ENCODE measurements at regions not wholly inside any gene's neighbourhood (a gene's known extent, or its start where the extent isn't known, plus 50 kb on each side); places are given as distances from the start of the nearest gene placed in this dataset.

GRCh38 chr7:155980841-155981240 is 168.6 kb upstream of the SHH start:
- Histone ChIP-seq H3K9me3 (ENCODE audit: control insufficient read depth, insufficient read depth, low read length) (no peaks in the 10 kb centered on the region), H3K4me1 (ENCODE audit: control insufficient read depth, insufficient read depth, low read length) (peaks cover 12% of the 10 kb centered on the region)

DNA sequence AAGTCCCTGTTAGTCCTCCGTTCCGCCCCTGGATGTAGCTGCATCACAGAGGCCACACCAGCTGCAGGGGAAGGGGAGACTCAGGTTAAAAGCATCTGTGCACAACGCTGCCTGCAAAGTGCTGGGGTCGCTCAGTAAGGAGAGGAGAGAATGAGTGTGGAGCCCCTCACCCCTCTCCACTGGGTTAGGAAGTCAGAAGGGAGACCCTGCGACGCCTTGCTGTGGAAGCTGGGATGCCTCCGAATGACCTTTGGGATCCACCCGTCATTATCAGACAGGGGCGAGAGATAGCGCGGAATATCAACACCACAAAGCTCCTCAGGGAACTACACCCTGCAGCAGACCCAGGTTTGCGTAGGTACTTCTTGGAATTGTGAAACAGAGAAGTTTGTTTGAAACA is 167.7 kb upstream of the SHH start:
- WGBS (ENCODE audit: insufficient coverage): 91% methylated on average over 4 of the region's 12 CpGs
- Histone ChIP-seq H3K4me1 (ENCODE audit: control insufficient read depth, insufficient read depth, low read length) (peaks cover 12% of the 10 kb centered on the region), H3K27me3 (ENCODE audit: control insufficient read depth, insufficient read depth, low read length) (no peaks in the 10 kb centered on the region), H3K36me3 (ENCODE audit: control insufficient read depth, insufficient read depth, low read length) (no peaks in the 10 kb centered on the region), H3K9me3 (ENCODE audit: control insufficient read depth, insufficient read depth, low read length) (no peaks in the 10 kb centered on the region), H3K4me3 (ENCODE audit: low read depth, low read length) (no peak overlapping the region), H3K27ac (ENCODE audit: low read depth, low read length) (no peak overlapping the region)
- no peak for DNase-seq (ENCODE audit: low read depth in 4 of 6, low spot score in 6 of 6)

More at GRCh38 chr7:155980841-155981240, 168.6 kb upstream of the SHH start:
- H3K27me3 ChIP-seq (ENCODE audit: control insufficient read depth, insufficient read depth, low read length): no peaks in the 10 kb centered on the region
- no peak for DNase-seq (ENCODE audit: low read depth in 4 of 6, low spot score in 6 of 6)
- H3K27ac ChIP-seq (ENCODE audit: low read depth, low read length): no peak overlapping the region
- no peaks in the 10 kb centered on the region for H3K36me3 ChIP-seq (ENCODE audit: control insufficient read depth, insufficient read depth, low read length)
- no peak overlapping the region for H3K4me3 ChIP-seq (ENCODE audit: low read depth, low read length)
- 82% methylated on average over 8 of the region's 10 CpGs for WGBS (ENCODE audit: insufficient coverage)

- peaks cover 12% of the 10 kb centered on the region for H3K4me1 ChIP-seq (ENCODE audit: control insufficient read depth, insufficient read depth, low read length)
- H3K27ac ChIP-seq (ENCODE audit: low read depth, low read length): no peak overlapping the region
- H3K27me3 ChIP-seq (ENCODE audit: control insufficient read depth, insufficient read depth, low read length): no peaks in the 10 kb centered on the region
- no peak overlapping the region for H3K4me3 ChIP-seq (ENCODE audit: low read depth, low read length)
- DNase-seq (ENCODE audit: low read depth in 4 of 6, low spot score in 6 of 6): no peak
- no peaks in the 10 kb centered on the region for H3K9me3 ChIP-seq (ENCODE audit: control insufficient read depth, insufficient read depth, low read length)
- H3K36me3 ChIP-seq (ENCODE audit: control insufficient read depth, insufficient read depth, low read length): no peaks in the 10 kb centered on the region
- 100% methylated on average over 2 of the region's 4 CpGs for WGBS (ENCODE audit: insufficient coverage)
These were observed 167.3 kb upstream of the SHH start for GRCh38 chr7:155979566-155979965.

GRCh38 chr7:155975490-155975889 is 163.2 kb upstream of the SHH start:
- 79% methylated on average over 7 of the region's 7 CpGs for WGBS (ENCODE audit: insufficient coverage)
- no peaks in the 10 kb centered on the region for H3K36me3 ChIP-seq (ENCODE audit: control insufficient read depth, insufficient read depth, low read length)

GRCh38 chr7:155974186-155974897 is 162.1 kb upstream of the SHH start:
- Histone ChIP-seq H3K36me3 (ENCODE audit: control insufficient read depth, insufficient read depth, low read length) (no peaks in the 10 kb centered on the region), H3K9me3 (ENCODE audit: control insufficient read depth, insufficient read depth, low read length) (no peaks in the 10 kb centered on the region), H3K27ac (ENCODE audit: low read depth, low read length) (no peak overlapping the region), H3K4me3 (ENCODE audit: low read depth, low read length) (no peak overlapping the region), H3K4me1 (ENCODE audit: control insufficient read depth, insufficient read depth, low read length) (peaks cover 9% of the 10 kb centered on the region), H3K27me3 (ENCODE audit: control insufficient read depth, insufficient read depth, low read length) (no peaks in the 10 kb centered on the region)
- DNase-seq (ENCODE audit: low read depth in 4 of 6, low spot score in 6 of 6): no peak
- WGBS (ENCODE audit: insufficient coverage): 84% methylated on average over 7 of the region's 11 CpGs

More at GRCh38 chr7:155975490-155975889, 163.2 kb upstream of the SHH start:
- DNase-seq (ENCODE audit: low read depth in 4 of 6, low spot score in 6 of 6): no peak
- Histone ChIP-seq H3K9me3 (ENCODE audit: control insufficient read depth, insufficient read depth, low read length) (no peaks in the 10 kb centered on the region), H3K4me3 (ENCODE audit: low read depth, low read length) (no peak overlapping the region), H3K27ac (ENCODE audit: low read depth, low read length) (no peak overlapping the region), H3K27me3 (ENCODE audit: control insufficient read depth, insufficient read depth, low read length) (no peaks in the 10 kb centered on the region), H3K4me1 (ENCODE audit: control insufficient read depth, insufficient read depth, low read length) (peaks cover 9% of the 10 kb centered on the region)

DNA sequence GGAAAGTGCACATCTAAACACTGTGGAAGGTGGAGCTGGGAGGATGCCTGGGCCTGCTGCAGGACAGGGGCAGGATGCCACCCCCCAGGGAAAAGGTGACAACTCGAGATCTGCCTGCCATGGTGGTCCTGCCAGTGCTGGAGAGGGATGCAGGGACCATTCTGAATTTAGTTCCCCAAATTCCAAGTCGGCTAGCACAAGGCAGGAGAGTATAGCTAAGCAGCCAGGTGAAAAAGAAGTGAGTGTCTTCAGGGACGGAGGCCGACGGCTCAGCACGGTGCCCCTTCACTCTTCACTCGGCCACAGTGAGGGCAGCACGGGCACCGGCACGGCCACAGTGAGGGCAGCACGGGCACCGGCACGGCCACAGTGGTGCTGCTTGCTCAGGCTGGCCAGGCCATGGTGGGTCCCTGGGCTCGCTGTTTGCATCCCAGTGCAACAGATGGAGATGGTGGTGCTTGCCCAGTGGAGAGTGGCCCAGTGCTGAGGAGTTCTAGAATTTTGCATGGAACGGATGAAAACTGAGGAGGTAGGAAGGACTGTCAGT is 161.3 kb upstream of the SHH start:
- no peaks in the 10 kb centered on the region for H3K27me3 ChIP-seq (ENCODE audit: control insufficient read depth, insufficient read depth, low read length)
- 91% methylated on average over 13 of the region's 15 CpGs for WGBS (ENCODE audit: insufficient coverage)
- no peak overlapping the region for H3K27ac ChIP-seq (ENCODE audit: low read depth, low read length)
- H3K4me3 ChIP-seq (ENCODE audit: low read depth, low read length): no peak overlapping the region
- H3K9me3 ChIP-seq (ENCODE audit: control insufficient read depth, insufficient read depth, low read length): no peaks in the 10 kb centered on the region
- no peaks in the 10 kb centered on the region for H3K36me3 ChIP-seq (ENCODE audit: control insufficient read depth, insufficient read depth, low read length)
- no peak for DNase-seq (ENCODE audit: low read depth in 4 of 6, low spot score in 6 of 6)
- peaks cover 9% of the 10 kb centered on the region for H3K4me1 ChIP-seq (ENCODE audit: control insufficient read depth, insufficient read depth, low read length)

- no peaks in the 10 kb centered on the region for H3K27me3 ChIP-seq (ENCODE audit: control insufficient read depth, insufficient read depth, low read length)
- 55% methylated on average over 10 of the region's 13 CpGs for WGBS (ENCODE audit: insufficient coverage)
- no peak overlapping the region for H3K4me3 ChIP-seq (ENCODE audit: low read depth, low read length)
- DNase-seq (ENCODE audit: low read depth in 4 of 6, low spot score in 6 of 6): peak in 1 of 6 donors; percentile 13
- peaks cover 9% of the 10 kb centered on the region for H3K4me1 ChIP-seq (ENCODE audit: control insufficient read depth, insufficient read depth, low read length)
- no peaks in the 10 kb centered on the region for H3K36me3 ChIP-seq (ENCODE audit: control insufficient read depth, insufficient read depth, low read length)
- no peak overlapping the region for H3K27ac ChIP-seq (ENCODE audit: low read depth, low read length)
- H3K9me3 ChIP-seq (ENCODE audit: control insufficient read depth, insufficient read depth, low read length): no peaks in the 10 kb centered on the region
These were observed 160.6 kb upstream of the SHH start for GRCh38 chr7:155972651-155973390.

GRCh38 chr7:155972247-155972646 is 160.0 kb upstream of the SHH start:
- H3K9me3 ChIP-seq (ENCODE audit: control insufficient read depth, insufficient read depth, low read length): no peaks in the 10 kb centered on the region
- H3K27me3 ChIP-seq (ENCODE audit: control insufficient read depth, insufficient read depth, low read length): no peaks in the 10 kb centered on the region
- H3K4me1 ChIP-seq (ENCODE audit: control insufficient read depth, insufficient read depth, low read length): peaks cover 9% of the 10 kb centered on the region
- H3K36me3 ChIP-seq (ENCODE audit: control insufficient read depth, insufficient read depth, low read length): no peaks in the 10 kb centered on the region
- no peak overlapping the region for H3K27ac ChIP-seq (ENCODE audit: low read depth, low read length)
- no peak for DNase-seq (ENCODE audit: low read depth in 4 of 6, low spot score in 6 of 6)
- WGBS (ENCODE audit: insufficient coverage): 86% methylated on average over 5 of the region's 8 CpGs
- H3K4me3 ChIP-seq (ENCODE audit: low read depth, low read length): no peak overlapping the region

DNA sequence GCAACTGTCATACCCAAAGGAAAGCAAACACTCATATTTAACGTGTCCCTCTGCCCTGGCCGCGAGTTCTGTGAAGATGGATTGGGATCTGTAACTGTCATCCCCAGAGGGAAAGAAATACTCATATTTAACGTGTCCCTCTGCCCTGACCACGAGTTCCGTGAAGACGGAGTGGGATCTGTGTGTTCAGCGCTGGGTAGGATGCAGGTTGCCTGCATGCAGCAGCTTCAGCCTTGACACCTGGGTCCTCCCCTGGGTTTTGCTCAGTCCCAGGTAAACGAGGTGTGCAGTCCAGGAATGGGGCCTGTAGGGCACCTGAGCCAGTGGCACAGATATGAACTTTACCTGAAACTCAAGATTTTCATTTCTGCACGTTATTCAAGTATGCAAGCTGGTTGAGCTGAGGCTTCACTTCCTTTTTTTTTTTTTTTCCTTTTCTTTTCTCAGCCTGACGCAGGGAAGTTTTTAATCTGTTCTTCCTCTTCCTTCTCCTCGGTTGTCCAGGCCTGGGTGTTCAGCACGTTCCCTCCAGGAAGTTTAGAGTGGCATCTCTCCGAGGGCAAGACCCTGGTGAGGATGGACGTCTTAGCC is 159.0 kb upstream of the SHH start:
- H3K27ac ChIP-seq (ENCODE audit: low read depth, low read length): no peak overlapping the region
- no peak overlapping the region for H3K4me3 ChIP-seq (ENCODE audit: low read depth, low read length)
- no peak for DNase-seq (ENCODE audit: low read depth in 4 of 6, low spot score in 6 of 6)
- no peaks in the 10 kb centered on the region for H3K27me3 ChIP-seq (ENCODE audit: control insufficient read depth, insufficient read depth, low read length)
- no peaks in the 10 kb centered on the region for H3K9me3 ChIP-seq (ENCODE audit: control insufficient read depth, insufficient read depth, low read length)
- H3K4me1 ChIP-seq (ENCODE audit: control insufficient read depth, insufficient read depth, low read length): peaks cover 9% of the 10 kb centered on the region
- no peaks in the 10 kb centered on the region for H3K36me3 ChIP-seq (ENCODE audit: control insufficient read depth, insufficient read depth, low read length)
- 88% methylated on average over 13 of the region's 15 CpGs for WGBS (ENCODE audit: insufficient coverage)

Measured in spinal cord (tissue), 9 donors.